Smooth muscle cell (in vitro differentiated cells): ENCODE measurements at regions not wholly inside any gene's neighbourhood (a gene's known extent, or its start where the extent isn't known, plus 50 kb on each side); places are given as distances from the start of the nearest gene placed in this dataset.

Experiments
- DNase-seq: peaks from one replicate; lab custom pipeline; 2025; ENCODE audit not compliant: unreplicated experiment; lab: John Stamatoyannopoulos, UW
- H2AFZ ChIP-seq: fragments of 200-600 bp; sonication (generic); 2 replicates; pipeline ENCODE4 v1.6.0; 2016; ENCODE audit warnings: antibody characterized with exemption, low read depth, mild to moderate bottlenecking
- H3F3A ChIP-seq: fragments of 200-600 bp; sonication (generic); 2 replicates; pipeline ENCODE4 v1.6.0; 2017; ENCODE audit warnings: antibody characterized with exemption, low read depth
- H3K27ac ChIP-seq: fragments of 200-600 bp; sonication (generic); 2 replicates; pipeline ENCODE4 v1.5.1; 2016; ENCODE audit warnings: low read depth, mild to moderate bottlenecking
- H3K27me3 ChIP-seq: fragments of 200-600 bp; sonication (generic); 2 replicates; pipeline ENCODE4 v1.6.1; 2016; ENCODE audit warnings: low read depth, mild to moderate bottlenecking
- H3K36me3 ChIP-seq: fragments of 200-600 bp; sonication (generic); 2 replicates; pipeline ENCODE4 v1.5.1; 2016; ENCODE audit warnings: low read depth
- H3K4me1 ChIP-seq: fragments of 200-600 bp; sonication (generic); 2 replicates; pipeline ENCODE4 v1.5.1; 2016; ENCODE audit warnings: low read depth
- H3K4me2 ChIP-seq: fragments of 200-600 bp; sonication (generic); 2 replicates; pipeline ENCODE4 v1.6.0; 2016; ENCODE audit warnings: mild to moderate bottlenecking
- H3K4me3 ChIP-seq: fragments of 200-600 bp; sonication (generic); 2 replicates; pipeline ENCODE4 v1.5.1; 2016; ENCODE audit warnings: mild to moderate bottlenecking
- H3K79me2 ChIP-seq: fragments of 200-600 bp; sonication (generic); 2 replicates; pipeline ENCODE4 v1.6.0; 2016; ENCODE audit warnings: low read depth, mild to moderate bottlenecking
- H3K9ac ChIP-seq: fragments of 200-600 bp; sonication (generic); 2 replicates; pipeline ENCODE4 v1.6.0; 2016; ENCODE audit warnings: low read depth
- H3K9me3 ChIP-seq: fragments of 200-600 bp; sonication (generic); replicated peaks from 2 replicates; pipeline ENCODE4 v1.5.1; 2016; ENCODE audit warnings: low read depth
- H4K20me1 ChIP-seq: fragments of 200-600 bp; sonication (generic); 2 replicates; pipeline ENCODE4 v1.6.0; 2016; ENCODE audit warnings: low read depth
- CTCF ChIP-seq: fragments of 200-600 bp; sonication (generic); IDR thresholded peaks from 2 replicates; pipeline ENCODE4 v1.5.1; 2017; ENCODE audit warnings: borderline replicate concordance, mild to moderate bottlenecking, antibody characterized with exemption; ENCODE audit not compliant: insufficient read depth, poor library complexity, severe bottlenecking
- WGBS: methylation state at CpG from one replicate; pipeline ENCODE4 v1.1.7; 2016; ENCODE audit warnings: low lambda C conversion rate; 5-methylcytosine and 5-hydroxymethylcytosine counted together

- no peaks in the 10 kb centered on the region for H3K79me2 ChIP-seq
- no peaks in the 10 kb centered on the region for H3F3A ChIP-seq
- 49% methylated on average over 2 of the region's 2 CpGs for WGBS
- no peak overlapping the region for H3K9ac ChIP-seq
- no peak overlapping the region for H3K4me2 ChIP-seq
- no peaks in the 10 kb centered on the region for H3K27me3 ChIP-seq
- H3K4me3 ChIP-seq = no peak overlapping the region
- H3K36me3 ChIP-seq = no peaks in the 10 kb centered on the region
- H4K20me1 ChIP-seq = no peaks in the 10 kb centered on the region
- no peak for TF ChIP-seq CTCF
- no peak overlapping the region for H3K27ac ChIP-seq
- H3K9me3 ChIP-seq = no peaks in the 10 kb centered on the region
- no peak for DNase-seq
- no peak overlapping the region for H2AFZ ChIP-seq
- H3K4me1 ChIP-seq = no peaks in the 10 kb centered on the region
Measured at GRCh38 chr15:97053635-97054034, 723.1 kb downstream of the NR2F2 start.

GRCh38 chr15:97057503-97057902 lies 727.0 kb downstream of the NR2F2 start:
- Histone ChIP-seq H3K4me2 (no peak overlapping the region), H2AFZ (no peak overlapping the region), H3K9me3 (no peaks in the 10 kb centered on the region), H3K4me3 (no peak overlapping the region), H4K20me1 (no peaks in the 10 kb centered on the region), H3K27me3 (no peaks in the 10 kb centered on the region), H3K36me3 (no peaks in the 10 kb centered on the region), H3F3A (no peaks in the 10 kb centered on the region), H3K4me1 (peaks cover 12% of the 10 kb centered on the region), H3K27ac (no peak overlapping the region), H3K79me2 (no peaks in the 10 kb centered on the region), H3K9ac (no peak overlapping the region)
- 90% methylated on average over 6 of the region's 6 CpGs for WGBS
- no peak for DNase-seq
- no peak for TF ChIP-seq CTCF

GRCh38 chr15:97059281-97059680 lies 728.8 kb downstream of the NR2F2 start:
- Histone ChIP-seq H3K9me3 (no peaks in the 10 kb centered on the region), H3K27me3 (no peaks in the 10 kb centered on the region), H3K27ac (no peak overlapping the region), H3K36me3 (no peaks in the 10 kb centered on the region), H3K4me1 (peaks cover 12% of the 10 kb centered on the region), H3K79me2 (no peaks in the 10 kb centered on the region), H2AFZ (no peak overlapping the region), H3F3A (no peaks in the 10 kb centered on the region), H3K4me3 (no peak overlapping the region), H4K20me1 (no peaks in the 10 kb centered on the region), H3K9ac (no peak overlapping the region), H3K4me2 (no peak overlapping the region)
- 84% methylated on average over 5 of the region's 5 CpGs for WGBS
- no peak for DNase-seq
- TF ChIP-seq CTCF = no peak

GRCh38 chr15:97061392-97061791 lies 730.9 kb downstream of the NR2F2 start:
- Histone ChIP-seq H3K27ac (no peak overlapping the region), H3K4me1 (peaks cover 12% of the 10 kb centered on the region), H3K9me3 (no peaks in the 10 kb centered on the region), H3K4me2 (no peak overlapping the region), H2AFZ (no peak overlapping the region), H4K20me1 (no peaks in the 10 kb centered on the region), H3F3A (no peaks in the 10 kb centered on the region), H3K9ac (no peak overlapping the region), H3K79me2 (no peaks in the 10 kb centered on the region), H3K27me3 (no peaks in the 10 kb centered on the region), H3K36me3 (no peaks in the 10 kb centered on the region), H3K4me3 (no peak overlapping the region)
- TF ChIP-seq CTCF = no peak
- 47% methylated on average over 2 of the region's 2 CpGs for WGBS
- DNase-seq = no peak
